ENCODE measurements at regions not wholly inside any gene's neighbourhood (a gene's known extent, or its start where the extent isn't known, plus 50 kb on each side); places are given as distances from the start of the nearest gene placed in this dataset.

GRCh38 chr5:96024683-96025475 lies 63.2 kb upstream of the ELL2 start:
- TF ChIP-seq CTCF (IDR thresholded peaks at IDR 0.05; ENCODE audit: extremely low read depth in 1 of 2, insufficient read depth in 1 of 2, low read depth in 1 of 2, low read length in 2 of 2) (no peak), MAX (IDR thresholded peaks at IDR 0.05; ENCODE audit: insufficient read depth, insufficient read length) (no peak), EZH2 (IDR thresholded peaks at IDR 0.05; ENCODE audit: borderline replicate concordance, low read depth, low read length, severe bottlenecking) (no peak), POLR2A (IDR thresholded peaks at IDR 0.05; ENCODE audit: low read depth, low read length) (no peak), POLR2AphosphoS5 (IDR thresholded peaks at IDR 0.05; ENCODE audit: insufficient read depth, low read depth, low read length) (no peak), JUN (IDR thresholded peaks at IDR 0.05; ENCODE audit: borderline replicate concordance, insufficient read depth, insufficient read length, low read depth) (no peak), MYC (IDR thresholded peaks at IDR 0.05; ENCODE audit: low read depth, low read length) (no peak), GATA2 (IDR thresholded peaks at IDR 0.05; ENCODE audit: insufficient read depth, insufficient read length, low read depth, low read length) (no peak)
